Erythroblast (primary cell): ENCODE measurements at regions not wholly inside any gene's neighbourhood (a gene's known extent, or its start where the extent isn't known, plus 50 kb on each side); places are given as distances from the start of the nearest gene placed in this dataset.
A peak's percentile ranks its signal among the peaks of the same experiment; 100 is the strongest.

Experiments used
- DNase-seq, 2 experiments: peaks; one replicate each; lab custom pipeline; 2025; lab: John Stamatoyannopoulos, UW
- GATA1 ChIP-seq: IDR thresholded peaks from 2 replicates; pipeline ENCODE4 v1.6.1; 2011; ENCODE audit warnings: low read depth, mild to moderate bottlenecking, control low read depth, low read length, moderate library complexity
- POLR2A ChIP-seq: IDR thresholded peaks from 2 replicates; pipeline ENCODE4 v1.6.1; 2011; ENCODE audit warnings: mild to moderate bottlenecking, low read length

- no peak for DNase-seq
Observed at GRCh38 chr1:209349363-209350308, 233.9 kb upstream of the CAMK1G start.

GRCh38 chr1:209353053-209353452 is 230.5 kb upstream of the CAMK1G start:
- no peak for DNase-seq
- TF ChIP-seq POLR2A (no peak), GATA1 (no peak)

More at GRCh38 chr1:209349363-209350308, 233.9 kb upstream of the CAMK1G start:
- TF ChIP-seq POLR2A = no peak
- no peak for TF ChIP-seq GATA1

DNA sequence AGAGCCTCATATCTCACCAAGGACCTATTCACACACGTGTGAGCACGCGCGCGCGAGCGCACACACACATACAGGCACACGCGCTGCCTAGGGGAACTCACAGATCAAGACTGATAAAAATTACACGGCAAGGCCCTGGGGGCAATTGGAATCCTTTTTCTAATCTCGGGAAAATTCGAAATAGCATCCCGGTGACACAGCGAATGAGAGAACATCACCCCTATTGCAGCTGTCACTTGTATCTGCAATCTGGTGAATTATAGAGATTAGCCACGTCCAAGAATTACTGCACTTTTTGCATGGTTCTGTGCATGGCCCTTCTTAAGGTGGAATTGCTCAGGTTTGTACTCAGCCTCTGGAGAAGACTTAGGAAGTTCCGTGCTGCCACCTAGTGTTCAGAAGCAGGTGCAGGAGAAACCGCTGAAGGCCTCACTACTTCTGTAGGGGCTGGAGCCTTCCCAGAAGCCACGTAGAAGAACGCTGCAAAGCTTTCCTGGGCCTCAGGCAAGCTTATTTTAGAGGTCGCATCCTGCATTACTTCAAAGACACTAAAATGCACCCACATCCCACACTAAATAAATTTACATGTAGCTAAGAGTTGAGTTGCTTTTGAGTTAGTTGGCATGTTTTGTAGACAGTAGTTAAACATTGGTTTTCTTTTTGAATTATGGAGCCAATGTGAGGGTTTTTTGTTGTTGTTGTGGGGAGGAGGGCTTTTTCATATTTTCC is 229.2 kb upstream of the CAMK1G start:
- TF ChIP-seq POLR2A (no peak), GATA1 (no peak)
- peak; percentile 58 to 75 for DNase-seq

GRCh38 chr1:209354840-209355165 is 228.7 kb upstream of the CAMK1G start:
- TF ChIP-seq POLR2A (no peak), GATA1 (no peak)
- DNase-seq = no peak

- TF ChIP-seq POLR2A (no peak), GATA1 (no peak)
Observed at GRCh38 chr1:209355415-209355814, 228.1 kb upstream of the CAMK1G start.

DNA sequence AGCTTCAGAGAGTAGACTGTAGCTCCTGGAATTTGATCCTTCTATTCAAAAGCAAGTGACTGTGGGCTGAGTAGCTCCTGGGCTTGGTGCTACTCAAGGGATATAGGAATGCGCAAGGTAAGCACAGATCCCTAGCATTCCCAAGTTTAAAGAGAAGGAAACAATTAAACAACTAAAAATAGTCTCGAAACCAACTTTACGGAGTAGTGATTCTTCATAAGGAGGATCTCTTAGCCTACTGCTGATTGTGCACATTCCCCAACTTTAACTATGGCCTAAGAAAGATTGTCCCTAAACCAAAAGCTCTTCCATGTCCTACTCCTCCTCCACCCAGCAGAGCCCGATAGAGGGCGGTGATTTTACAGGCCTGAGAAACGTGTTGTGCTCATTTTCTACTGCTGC is 226.5 kb upstream of the CAMK1G start:
- TF ChIP-seq POLR2A (no peak), GATA1 (no peak)
- DNase-seq = no peak

More at GRCh38 chr1:209355415-209355814, 228.1 kb upstream of the CAMK1G start:
- DNase-seq = no peak

DNA sequence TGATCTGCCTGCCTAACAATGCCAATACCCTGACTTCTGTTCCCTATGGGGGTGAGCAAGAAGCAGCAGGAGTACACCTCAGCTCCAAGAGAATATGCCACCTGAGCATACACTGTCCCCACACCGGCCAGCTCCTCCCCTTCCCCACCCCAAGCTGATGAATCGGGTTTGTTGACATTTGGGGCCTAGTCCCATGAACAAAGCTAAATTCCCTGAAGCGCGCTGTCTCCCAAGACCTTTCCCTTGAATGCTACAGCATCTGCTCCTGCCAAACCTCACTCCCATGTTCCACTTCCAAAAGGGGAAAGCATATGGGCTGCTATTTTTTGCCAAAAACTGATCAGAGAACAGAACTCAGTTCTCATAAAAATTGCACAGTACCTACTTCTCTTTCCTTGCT is 220.4 kb upstream of the CAMK1G start:
- no peak for DNase-seq
- TF ChIP-seq POLR2A = no peak
- no peak for TF ChIP-seq GATA1

DNA sequence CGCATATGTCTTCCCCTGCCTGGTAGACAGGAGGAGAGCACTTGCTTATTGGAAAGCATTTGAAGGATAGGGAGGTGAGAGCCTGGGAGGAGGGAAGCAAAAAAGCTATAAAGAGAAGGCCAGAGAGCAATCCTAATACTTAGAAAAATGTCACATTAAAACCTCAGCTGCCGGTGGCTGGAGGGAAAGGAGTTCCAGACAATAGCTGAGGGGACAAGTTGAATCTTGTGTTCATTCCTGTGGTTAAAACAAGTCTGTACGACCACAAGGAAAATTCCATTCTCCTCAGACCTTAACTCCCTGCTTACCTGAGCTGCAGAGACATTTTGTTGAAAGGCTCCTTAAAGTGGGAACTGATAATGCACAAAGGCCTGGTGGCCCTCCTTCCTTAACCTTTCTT is 218.8 kb upstream of the CAMK1G start:
- TF ChIP-seq GATA1 (no peak), POLR2A (no peak)
- no peak for DNase-seq

- TF ChIP-seq GATA1 (no peak), POLR2A (no peak)
- no peak for DNase-seq
Observed at GRCh38 chr1:209367061-209367772, 216.3 kb upstream of the CAMK1G start.

DNA sequence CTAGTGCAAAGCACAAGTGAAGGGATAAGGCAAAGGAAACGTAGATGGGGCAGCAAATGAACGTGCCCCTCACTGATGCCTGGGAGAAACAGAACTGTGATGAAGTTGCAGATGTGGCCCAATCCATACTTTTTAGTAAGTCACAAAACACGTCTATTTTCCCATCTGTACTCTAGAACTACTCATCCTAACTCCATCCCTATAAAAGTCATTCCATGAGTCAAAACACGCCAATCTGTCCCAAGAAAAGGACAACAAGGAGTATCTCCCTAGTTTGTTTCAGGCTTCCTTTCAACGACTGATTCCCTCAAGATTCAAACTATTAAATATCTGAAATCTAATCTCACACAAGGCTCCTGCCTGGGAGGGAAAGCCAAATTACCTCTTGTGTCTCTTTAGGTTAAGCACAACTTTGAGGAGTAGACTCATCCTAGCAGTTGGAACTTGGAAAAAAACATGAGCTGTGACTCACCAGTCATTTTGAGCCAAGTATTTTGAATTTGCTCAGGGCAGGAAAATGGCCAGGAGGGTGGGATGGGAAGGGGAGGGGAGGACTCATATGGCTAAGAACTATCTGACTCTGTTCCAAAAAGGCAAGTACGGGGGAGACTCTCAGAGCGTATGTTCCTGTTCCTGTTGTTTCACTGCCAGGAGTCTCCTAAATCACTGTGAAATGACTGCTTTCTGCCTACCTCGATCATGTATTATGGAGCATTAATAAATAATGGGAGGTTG is 214.5 kb upstream of the CAMK1G start:
- TF ChIP-seq GATA1 (no peak), POLR2A (no peak)
- no peak for DNase-seq

DNA sequence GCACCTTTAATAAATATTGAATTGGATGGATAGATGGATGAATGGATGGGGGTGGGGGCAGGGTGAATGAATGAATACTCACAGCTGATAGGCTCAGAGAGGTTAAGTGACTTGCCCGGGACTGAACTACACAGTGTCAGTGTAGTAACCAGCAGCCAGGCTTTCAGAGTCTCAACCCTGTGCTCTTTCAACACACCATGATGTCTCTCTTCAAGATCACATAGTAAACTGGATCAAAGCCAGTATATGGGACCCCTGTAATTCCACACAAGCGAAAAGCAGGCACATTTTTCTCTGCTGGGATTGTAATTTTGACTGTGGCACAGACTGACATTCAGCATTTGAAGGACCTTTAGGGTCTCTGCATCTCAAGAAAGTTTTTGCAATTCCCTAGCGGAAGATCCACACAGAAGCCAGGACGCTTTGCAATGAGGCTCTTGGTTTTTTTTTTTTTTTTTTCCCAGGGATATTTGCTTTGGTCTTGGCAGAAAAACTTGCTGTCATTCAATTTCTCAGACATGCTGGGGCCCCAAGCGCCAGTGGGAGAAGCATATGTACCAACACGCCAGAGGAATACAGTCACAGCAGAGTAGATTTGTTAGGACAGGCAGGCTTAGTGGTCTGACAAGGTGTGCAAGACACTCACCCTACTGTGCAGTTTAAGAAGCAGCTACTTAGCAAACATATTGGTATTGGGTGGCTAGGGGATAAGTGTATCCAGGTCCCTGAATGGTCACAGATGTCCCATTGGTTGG is 213.1 kb upstream of the CAMK1G start:
- TF ChIP-seq GATA1 (no peak), POLR2A (no peak)
- DNase-seq = no peak

DNA sequence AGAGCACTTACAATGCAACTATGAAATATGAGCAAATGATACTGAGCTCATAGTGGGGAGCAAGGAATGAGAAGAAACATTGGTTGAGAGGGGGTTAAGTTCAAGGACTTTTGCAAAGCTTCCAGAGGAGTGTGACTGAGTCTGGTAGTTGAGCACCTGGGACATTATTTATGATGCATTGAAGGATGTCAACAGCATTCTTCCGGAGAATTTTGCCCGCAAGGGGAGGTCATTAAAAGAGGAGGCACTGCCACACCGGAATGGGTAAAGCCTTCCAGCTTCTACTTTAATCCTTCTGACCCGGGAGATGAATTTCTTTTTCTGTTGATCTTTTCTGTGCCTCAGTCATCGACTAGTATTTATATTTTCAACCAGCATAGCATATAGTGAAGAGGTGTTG is 208.4 kb upstream of the CAMK1G start:
- TF ChIP-seq GATA1 = no peak
- no peak for TF ChIP-seq POLR2A
- no peak for DNase-seq
